ENCODE measurements at regions not wholly inside any gene's neighbourhood (a gene's known extent, or its start where the extent isn't known, plus 50 kb on each side); places are given as distances from the start of the nearest gene placed in this dataset.

GRCh38 chr4:117771647-117772337 lies 262.5 kb upstream of the NDST3 start:
- no peak for TF ChIP-seq CTCF (IDR thresholded peaks at IDR 0.05; ENCODE audit: insufficient read depth, low read depth, low read length)
- no peak for DNase-seq (ENCODE audit: low read depth)

DNA sequence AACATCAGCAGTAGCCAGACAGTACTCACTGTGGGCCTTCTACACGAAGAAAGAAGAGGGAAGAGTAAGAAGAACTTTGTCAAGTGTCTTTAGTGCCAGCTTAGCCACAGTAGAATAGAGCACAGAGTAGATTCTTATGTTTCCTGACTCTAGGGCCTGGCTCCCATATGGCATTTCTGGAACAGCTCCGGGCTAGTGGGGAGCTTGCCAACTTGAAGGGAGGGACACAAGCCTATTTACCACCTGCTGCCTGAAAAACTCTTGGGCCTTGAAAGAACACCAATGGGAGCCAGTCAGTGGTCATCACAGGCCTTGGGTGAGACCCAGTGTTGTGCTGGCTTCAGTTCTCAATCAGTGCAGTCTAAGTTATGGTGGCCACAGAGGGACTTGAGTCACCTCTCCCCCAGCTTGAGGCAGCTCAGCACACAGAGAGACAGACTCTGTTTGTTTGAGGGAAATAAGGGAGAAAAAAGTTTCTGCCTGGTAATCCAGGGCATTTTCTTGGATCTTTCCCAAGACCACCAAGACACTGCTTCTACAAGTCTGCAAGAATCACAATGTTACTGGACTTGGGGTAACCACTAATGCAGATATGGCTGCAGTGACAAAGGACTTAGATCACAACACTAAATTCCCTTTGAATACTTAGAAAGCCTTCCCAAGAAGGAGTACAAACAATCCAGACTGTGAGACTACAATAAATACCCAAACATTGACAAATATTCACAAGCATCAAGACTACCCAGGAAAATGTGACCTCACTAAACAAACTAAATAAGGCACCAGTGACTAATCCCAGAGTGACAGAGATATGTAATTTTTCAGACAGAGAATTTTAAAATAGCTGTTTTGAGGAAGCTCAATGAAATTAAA lies 261.0 kb upstream of the NDST3 start:
- Histone ChIP-seq H3K27me3 (ENCODE audit: control insufficient read depth, insufficient read depth, low read length) (no peaks in the 10 kb centered on the region), H3K4me3 (ENCODE audit: low read depth, low read length) (no peak overlapping the region), H3K36me3 (ENCODE audit: control insufficient read depth, insufficient read depth, low read length) (no peaks in the 10 kb centered on the region)
- no peak for DNase-seq (ENCODE audit: low read depth)
- ChIA-PET POLR2A (no interaction called here), CTCF (interaction anchor here (0.6 kb wide), 1 partner anchor 346 kb away, joined by 3 read pairs; no protein-coding TSS in a partner anchor)
- TF ChIP-seq CTCF (IDR thresholded peaks at IDR 0.05; ENCODE audit: insufficient read depth, low read depth, low read length): no peak

More at GRCh38 chr4:117771647-117772337, 262.5 kb upstream of the NDST3 start:
- Histone ChIP-seq H3K36me3 (ENCODE audit: control insufficient read depth, insufficient read depth, low read length) (no peaks in the 10 kb centered on the region), H3K27me3 (ENCODE audit: control insufficient read depth, insufficient read depth, low read length) (no peaks in the 10 kb centered on the region), H3K4me3 (ENCODE audit: low read depth, low read length) (no peak overlapping the region)
- CTCF ChIA-PET: no interaction called here
- POLR2A ChIA-PET: no interaction called here

- no peak for DNase-seq (ENCODE audit: low read depth)
- ChIA-PET CTCF (interaction anchor here (0.6 kb wide), 1 partner anchor 169 kb away, joined by 4 read pairs; no protein-coding TSS in a partner anchor), POLR2A (no interaction called here)
Measured at GRCh38 chr4:117777721-117778120, 256.6 kb upstream of the NDST3 start.

GRCh38 chr4:117783716-117784115 lies 250.6 kb upstream of the NDST3 start:
- DNase-seq (ENCODE audit: low read depth): no peak
- ChIA-PET POLR2A (no interaction called here), CTCF (no interaction called here)
- Histone ChIP-seq H3K4me3 (ENCODE audit: low read depth, low read length) (no peak overlapping the region), H3K36me3 (ENCODE audit: control insufficient read depth, insufficient read depth, low read length) (no peaks in the 10 kb centered on the region), H3K27me3 (ENCODE audit: control insufficient read depth, insufficient read depth, low read length) (no peaks in the 10 kb centered on the region)
- no peak for TF ChIP-seq CTCF (IDR thresholded peaks at IDR 0.05; ENCODE audit: insufficient read depth, low read depth, low read length)

More at GRCh38 chr4:117777721-117778120, 256.6 kb upstream of the NDST3 start:
- Histone ChIP-seq H3K36me3 (ENCODE audit: control insufficient read depth, insufficient read depth, low read length) (no peaks in the 10 kb centered on the region), H3K4me3 (ENCODE audit: low read depth, low read length) (no peak overlapping the region), H3K27me3 (ENCODE audit: control insufficient read depth, insufficient read depth, low read length) (no peaks in the 10 kb centered on the region)
- TF ChIP-seq CTCF (IDR thresholded peaks at IDR 0.05; ENCODE audit: insufficient read depth, low read depth, low read length): no peak

DNA sequence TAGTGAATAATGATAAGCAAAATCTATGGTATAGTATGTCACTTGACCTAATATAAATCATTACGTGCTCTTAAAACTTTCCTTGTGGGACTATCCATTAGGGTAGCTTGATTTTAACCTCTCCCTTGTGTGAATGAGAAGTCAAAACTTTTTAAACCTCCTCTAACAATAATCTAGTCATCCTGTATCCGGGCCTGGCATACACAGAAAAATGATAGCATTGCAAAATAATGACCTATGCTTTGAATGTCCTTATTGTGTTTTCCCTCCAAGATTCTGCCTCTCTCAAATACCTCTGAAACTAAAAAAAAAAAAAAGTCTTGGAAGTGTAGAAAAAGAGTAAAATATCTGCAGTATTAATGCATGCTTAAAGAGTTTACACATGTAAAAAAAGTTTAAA lies 250.0 kb upstream of the NDST3 start:
- TF ChIP-seq CTCF (IDR thresholded peaks at IDR 0.05; ENCODE audit: insufficient read depth, low read depth, low read length): no peak
- Histone ChIP-seq H3K27me3 (ENCODE audit: control insufficient read depth, insufficient read depth, low read length) (no peaks in the 10 kb centered on the region), H3K4me3 (ENCODE audit: low read depth, low read length) (no peak overlapping the region), H3K36me3 (ENCODE audit: control insufficient read depth, insufficient read depth, low read length) (no peaks in the 10 kb centered on the region)
- ChIA-PET CTCF (no interaction called here), POLR2A (no interaction called here)
- DNase-seq (ENCODE audit: low read depth): no peak

Data from BJ (cell line).